Neural progenitor cell (in vitro differentiated cells): ENCODE measurements at regions not wholly inside any gene's neighbourhood (a gene's known extent, or its start where the extent isn't known, plus 50 kb on each side); places are given as distances from the start of the nearest gene placed in this dataset.

Source experiments
- EZH2 ChIP-seq: fragments of 200-600 bp; sonication (generic); IDR thresholded peaks from 2 replicates; pipeline ENCODE4 v1.6.1; 2017; ENCODE audit warnings: antibody characterized with exemption, mild to moderate bottlenecking, moderate library complexity
- EZH2phosphoT487 ChIP-seq: fragments of 200-600 bp; sonication (generic); IDR thresholded peaks from 2 replicates; pipeline ENCODE4 v1.6.1; 2017; ENCODE audit warnings: antibody characterized with exemption
- TF ChIP-seq, protein P1 (sequence below): fragments of 200-600 bp; sonication (generic); IDR thresholded peaks from 2 replicates; pipeline ENCODE4 v1.5.1; 2017; ENCODE audit warnings: antibody characterized with exemption, mild to moderate bottlenecking

DNA sequence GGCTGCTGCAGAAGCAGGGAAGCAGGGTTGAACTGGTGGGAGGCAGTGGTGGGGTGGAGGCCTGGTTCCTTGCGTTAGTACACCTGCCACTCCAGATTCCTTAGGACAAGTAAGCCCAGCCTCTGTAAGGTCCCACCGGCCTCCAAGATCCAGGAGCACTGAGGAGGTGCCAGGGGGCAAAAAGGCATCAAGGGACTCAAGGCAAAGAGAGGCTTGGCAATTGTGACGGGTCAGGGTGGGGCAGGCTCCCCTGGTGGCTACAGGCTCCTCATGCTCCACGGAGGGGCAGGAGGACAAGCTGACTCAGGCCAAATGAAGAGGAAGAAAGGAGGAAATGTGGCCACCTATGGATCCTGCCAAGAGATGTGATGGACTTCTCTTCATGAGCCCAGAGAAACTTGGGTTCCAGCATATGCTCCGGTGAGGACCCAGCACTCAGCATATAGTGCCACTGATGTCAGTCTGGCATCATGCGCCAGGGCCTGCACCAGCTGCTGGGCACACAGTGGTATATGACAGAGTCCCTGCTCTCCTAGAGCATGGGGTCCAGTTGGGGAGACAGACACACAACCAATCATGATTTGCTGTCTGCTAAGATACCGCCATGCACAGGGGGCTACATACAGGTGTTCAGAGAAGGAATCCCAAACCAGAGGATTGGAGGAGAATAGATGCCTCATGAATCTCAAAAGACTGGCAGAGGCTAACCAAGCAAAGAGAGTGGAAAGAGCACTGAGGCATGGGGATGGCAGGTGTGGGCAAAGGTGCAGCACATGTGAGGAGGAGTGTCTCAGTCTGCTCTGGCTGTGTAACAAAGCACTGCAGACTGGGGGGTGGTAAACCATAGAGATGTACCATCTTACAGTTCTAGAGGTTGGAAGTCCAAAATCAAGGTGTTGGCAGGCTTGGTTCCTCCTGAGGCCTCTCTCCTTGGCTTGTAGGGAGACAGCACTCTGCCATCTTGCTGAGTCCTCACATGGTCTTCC is 249.7 kb downstream of the RHOU start:
- TF ChIP-seq, protein P1, sequence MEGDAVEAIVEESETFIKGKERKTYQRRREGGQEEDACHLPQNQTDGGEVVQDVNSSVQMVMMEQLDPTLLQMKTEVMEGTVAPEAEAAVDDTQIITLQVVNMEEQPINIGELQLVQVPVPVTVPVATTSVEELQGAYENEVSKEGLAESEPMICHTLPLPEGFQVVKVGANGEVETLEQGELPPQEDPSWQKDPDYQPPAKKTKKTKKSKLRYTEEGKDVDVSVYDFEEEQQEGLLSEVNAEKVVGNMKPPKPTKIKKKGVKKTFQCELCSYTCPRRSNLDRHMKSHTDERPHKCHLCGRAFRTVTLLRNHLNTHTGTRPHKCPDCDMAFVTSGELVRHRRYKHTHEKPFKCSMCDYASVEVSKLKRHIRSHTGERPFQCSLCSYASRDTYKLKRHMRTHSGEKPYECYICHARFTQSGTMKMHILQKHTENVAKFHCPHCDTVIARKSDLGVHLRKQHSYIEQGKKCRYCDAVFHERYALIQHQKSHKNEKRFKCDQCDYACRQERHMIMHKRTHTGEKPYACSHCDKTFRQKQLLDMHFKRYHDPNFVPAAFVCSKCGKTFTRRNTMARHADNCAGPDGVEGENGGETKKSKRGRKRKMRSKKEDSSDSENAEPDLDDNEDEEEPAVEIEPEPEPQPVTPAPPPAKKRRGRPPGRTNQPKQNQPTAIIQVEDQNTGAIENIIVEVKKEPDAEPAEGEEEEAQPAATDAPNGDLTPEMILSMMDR: no peak
- TF ChIP-seq EZH2 (no peak), EZH2phosphoT487 (no peak)
